Cardiac fibroblast (primary cell): ENCODE measurements at regions not wholly inside any gene's neighbourhood (a gene's known extent, or its start where the extent isn't known, plus 50 kb on each side); places are given as distances from the start of the nearest gene placed in this dataset.
"Not testable (repeated sequence)": the region's sequence is repeated elsewhere in the genome, so short reads cannot be mapped to it uniquely, and the experiment has no call there.

ENCODE experiments used
- DNase-seq, 2 donors: peaks; one replicate each; pipeline versions ENCODE4 v3.0.0 to v3.0.0-alpha.2; 2010; ENCODE audit warnings: low read depth in 2 of 2
- H3K4me3 ChIP-seq, 2 donors: replicated peaks in 1 of 2; 1 replicate in 1 of 2; 2 replicates in 1 of 2; pipeline ENCODE4 v1.5.1; 2011; ENCODE audit warnings: low read depth in 2 of 2, low read length in 2 of 2, mild to moderate bottlenecking in 2 of 2, moderate library complexity in 1 of 2
- TF ChIP-seq, protein P1 (sequence below): IDR thresholded peaks from one replicate; pipeline ENCODE4 v1.5.1; 2011; ENCODE audit warnings: low read depth, mild to moderate bottlenecking, low read length, inconsistent platforms

DNA sequence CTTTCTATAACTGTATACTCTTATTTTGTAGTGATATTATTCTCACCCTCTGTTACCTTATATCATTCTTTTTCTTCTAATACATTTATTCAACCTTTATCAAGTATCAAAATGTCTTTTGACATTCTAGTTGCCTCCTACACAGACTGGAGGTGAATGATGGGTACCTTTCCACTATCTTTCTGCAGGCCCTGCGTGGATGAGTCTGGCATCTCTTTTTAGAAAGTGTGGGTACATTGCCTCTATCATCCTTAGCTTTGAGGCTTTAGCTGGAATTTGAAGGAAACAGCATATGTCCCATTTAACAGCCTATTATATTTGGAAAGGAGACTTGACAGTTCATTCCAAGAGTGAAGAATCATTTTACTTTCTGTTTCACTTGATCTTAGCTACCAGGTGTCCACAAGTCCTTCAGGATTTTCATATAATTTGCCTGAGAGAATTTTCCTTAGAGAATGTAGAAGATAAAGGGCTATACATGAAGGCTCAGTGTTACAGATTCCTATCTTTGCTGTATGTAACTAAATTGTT lies 192.0 kb downstream of the CWF19L2 start:
- no peak overlapping the region for H3K4me3 ChIP-seq
- TF ChIP-seq, protein P1, sequence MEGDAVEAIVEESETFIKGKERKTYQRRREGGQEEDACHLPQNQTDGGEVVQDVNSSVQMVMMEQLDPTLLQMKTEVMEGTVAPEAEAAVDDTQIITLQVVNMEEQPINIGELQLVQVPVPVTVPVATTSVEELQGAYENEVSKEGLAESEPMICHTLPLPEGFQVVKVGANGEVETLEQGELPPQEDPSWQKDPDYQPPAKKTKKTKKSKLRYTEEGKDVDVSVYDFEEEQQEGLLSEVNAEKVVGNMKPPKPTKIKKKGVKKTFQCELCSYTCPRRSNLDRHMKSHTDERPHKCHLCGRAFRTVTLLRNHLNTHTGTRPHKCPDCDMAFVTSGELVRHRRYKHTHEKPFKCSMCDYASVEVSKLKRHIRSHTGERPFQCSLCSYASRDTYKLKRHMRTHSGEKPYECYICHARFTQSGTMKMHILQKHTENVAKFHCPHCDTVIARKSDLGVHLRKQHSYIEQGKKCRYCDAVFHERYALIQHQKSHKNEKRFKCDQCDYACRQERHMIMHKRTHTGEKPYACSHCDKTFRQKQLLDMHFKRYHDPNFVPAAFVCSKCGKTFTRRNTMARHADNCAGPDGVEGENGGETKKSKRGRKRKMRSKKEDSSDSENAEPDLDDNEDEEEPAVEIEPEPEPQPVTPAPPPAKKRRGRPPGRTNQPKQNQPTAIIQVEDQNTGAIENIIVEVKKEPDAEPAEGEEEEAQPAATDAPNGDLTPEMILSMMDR = no peak
- DNase-seq = no peak

DNA sequence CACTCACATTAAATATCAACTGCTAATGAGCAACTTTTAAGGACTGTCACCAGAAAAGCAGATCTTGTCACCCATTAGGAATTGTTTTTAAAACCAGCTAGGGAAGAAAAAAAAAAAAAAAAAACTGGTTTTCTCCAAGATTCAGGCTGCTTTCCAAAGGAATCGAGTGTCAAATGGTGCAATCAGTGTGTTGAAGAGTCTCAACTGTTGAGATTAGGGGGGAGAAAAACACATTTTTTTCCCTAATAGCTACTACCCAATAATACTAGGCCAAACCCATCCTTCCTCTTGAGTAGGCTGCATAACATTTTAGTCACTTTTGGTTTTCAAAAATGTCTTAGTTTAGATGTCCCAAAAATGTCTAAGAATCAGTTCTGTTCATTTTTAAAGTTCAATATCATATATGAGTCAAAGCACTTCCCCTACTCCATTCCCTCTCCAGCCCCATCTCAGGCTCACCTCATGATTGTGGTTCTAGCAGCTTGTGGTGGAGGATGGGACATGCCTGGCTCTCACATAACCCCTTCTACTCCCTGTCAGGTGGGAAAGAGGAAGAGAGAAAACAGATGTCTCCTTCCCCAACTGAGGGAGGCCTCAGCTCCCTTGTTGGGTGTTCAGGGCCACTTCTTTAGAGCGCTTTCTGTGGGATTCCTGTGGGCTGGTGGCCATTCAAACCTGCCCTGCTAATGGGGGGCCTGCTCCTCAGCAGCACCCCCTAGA lies 193.6 kb downstream of the CWF19L2 start:
- no peak overlapping the region for H3K4me3 ChIP-seq
- DNase-seq = no peak
- TF ChIP-seq, protein P1 = no peak

DNA sequence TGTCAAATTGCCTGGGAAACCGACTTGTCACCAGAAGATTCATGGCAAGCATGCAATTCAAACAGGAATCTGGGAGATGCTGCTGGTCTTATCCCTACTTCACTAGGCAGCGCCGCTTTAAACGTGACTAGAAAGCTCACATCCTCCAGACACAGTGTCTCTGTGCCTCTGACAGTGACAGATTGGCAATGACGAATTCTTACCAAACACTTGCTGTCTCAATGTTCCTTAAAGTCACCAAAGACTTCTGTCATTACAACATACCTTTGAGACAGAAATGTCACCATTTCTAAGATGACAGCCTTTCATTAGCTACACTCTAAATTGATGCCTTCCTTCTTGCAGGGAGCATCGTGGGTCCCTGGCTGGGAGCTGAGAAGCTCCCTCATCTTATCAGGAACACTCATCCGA lies 197.8 kb downstream of the CWF19L2 start:
- no peak overlapping the region for H3K4me3 ChIP-seq
- no peak for DNase-seq
- TF ChIP-seq, protein P1 = no peak

DNA sequence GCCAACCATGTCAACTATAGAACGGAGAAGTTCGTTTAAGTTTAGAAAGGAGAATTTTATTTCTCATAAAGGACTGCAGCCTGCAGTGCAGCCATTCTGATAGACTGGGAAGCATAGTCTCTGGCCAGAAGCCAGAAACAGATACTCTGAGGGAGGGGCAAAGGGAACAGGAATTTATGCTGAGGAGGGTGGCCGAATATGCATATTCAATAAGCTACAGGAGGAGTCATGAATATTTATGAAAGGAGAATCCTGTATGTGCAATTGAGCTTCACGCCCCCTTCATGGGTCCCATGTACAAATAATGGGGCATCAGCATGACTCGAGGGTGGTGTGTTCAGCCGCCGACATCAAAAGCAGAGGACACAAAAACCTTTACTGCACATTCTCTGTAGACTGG lies 199.9 kb downstream of the CWF19L2 start:
- DNase-seq = no peak
- TF ChIP-seq, protein P1 = no peak
- H3K4me3 ChIP-seq = no peak overlapping the region

DNA sequence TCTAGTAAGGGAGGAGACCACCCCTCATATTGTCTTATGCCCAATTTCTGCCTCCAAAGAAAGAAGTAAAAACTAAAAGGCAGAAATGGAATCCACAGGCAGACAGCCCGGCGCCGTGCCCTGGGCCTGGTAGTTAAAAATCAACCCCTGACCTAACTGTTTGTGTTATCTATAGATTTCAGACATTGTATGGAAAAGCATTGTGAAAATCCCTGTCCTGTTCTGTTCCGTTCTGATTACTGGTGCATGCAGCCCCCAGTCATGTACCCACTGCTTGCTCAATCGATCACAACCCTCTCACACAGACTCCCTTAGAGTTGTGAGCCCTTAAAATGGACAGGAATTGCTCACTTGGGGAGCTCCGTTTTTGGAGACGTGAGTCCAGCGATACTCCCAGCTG lies 204.0 kb downstream of the CWF19L2 start:
- DNase-seq, H3K4me3 ChIP-seq: not testable (repeated sequence)

DNA sequence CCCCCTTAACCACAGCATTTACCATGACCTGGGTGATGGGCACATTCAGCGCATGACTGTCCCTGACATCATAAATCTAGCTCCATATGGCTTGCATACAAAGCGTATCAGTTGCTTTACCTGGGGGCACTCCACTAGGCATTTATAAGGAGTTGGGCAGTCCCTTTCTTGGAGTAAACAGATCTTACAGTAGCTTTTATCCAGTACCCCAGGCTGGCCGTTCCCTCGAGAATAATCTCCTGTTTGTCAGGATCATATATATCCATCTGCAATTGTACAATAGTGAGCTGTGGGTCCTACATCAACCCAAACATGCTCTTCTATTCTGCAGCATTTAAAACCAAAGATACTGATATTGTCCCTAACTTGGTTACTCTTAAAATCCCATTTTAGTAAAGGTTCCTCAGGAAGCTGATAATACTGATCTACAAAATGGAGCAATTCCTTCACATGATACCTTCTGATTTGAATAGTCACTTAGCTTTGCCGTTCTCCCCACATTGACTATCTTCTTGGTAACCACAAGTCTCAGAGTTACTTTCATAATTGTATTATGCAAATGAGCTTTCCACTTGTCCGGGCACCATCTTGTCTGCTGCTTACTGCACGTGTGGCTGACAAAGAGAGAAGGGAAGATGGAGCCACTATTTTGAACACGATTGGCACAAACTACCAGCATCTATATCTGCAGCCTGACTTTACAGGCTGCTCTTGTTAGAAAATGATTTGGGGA lies 205.0 kb downstream of the CWF19L2 start:
- H3K4me3 ChIP-seq = no peak overlapping the region
- TF ChIP-seq, protein P1 = no peak

DNA sequence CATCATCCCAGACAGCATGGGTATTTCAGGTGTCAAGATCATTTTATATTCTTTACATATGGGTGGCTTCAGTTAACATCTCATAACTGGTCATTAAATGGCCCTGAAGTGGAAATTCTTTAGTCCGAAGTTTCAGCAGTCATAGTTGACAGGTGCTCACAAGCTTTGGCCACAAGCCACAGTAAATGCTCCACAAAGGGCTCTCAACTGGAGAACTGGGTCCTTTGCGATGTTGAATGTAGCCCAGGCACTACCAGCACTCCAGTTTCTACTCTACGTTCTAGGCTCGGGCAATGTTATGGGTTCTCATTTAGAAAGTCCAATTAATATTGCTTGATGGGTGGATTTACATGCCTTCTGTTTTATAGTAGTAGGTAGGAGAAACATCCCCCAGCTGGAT lies 206.3 kb downstream of the CWF19L2 start:
- H3K4me3 ChIP-seq = no peak overlapping the region
- DNase-seq = no peak
- TF ChIP-seq, protein P1 = no peak

More for the DNA sequence above, 205.0 kb downstream of the CWF19L2 start:
- DNase-seq = no peak
